Esophagus muscularis mucosa (tissue), 3 donors: ENCODE measurements at regions not wholly inside any gene's neighbourhood (a gene's known extent, or its start where the extent isn't known, plus 50 kb on each side); places are given as distances from the start of the nearest gene placed in this dataset.

ENCODE experiments used
- EP300 ChIP-seq: sonication (generic); formaldehyde crosslinking; IDR thresholded peaks from one replicate; pipeline ENCODE4 v1.6.1; 2017; ENCODE audit warnings: antibody characterized with exemption
- TF ChIP-seq, protein P1 (sequence below), 3 experiments: fragments of 200-600 bp in 2 of 3; fragments of 450-650 bp in 1 of 3; sonication (generic) in 2 of 3; IDR thresholded peaks; one replicate each; pipeline ENCODE4 v1.5.1; 2017 to 2019; ENCODE audit warnings: antibody characterized with exemption in 3 of 3, mild to moderate bottlenecking in 2 of 3, moderate library complexity in 1 of 3

DNA sequence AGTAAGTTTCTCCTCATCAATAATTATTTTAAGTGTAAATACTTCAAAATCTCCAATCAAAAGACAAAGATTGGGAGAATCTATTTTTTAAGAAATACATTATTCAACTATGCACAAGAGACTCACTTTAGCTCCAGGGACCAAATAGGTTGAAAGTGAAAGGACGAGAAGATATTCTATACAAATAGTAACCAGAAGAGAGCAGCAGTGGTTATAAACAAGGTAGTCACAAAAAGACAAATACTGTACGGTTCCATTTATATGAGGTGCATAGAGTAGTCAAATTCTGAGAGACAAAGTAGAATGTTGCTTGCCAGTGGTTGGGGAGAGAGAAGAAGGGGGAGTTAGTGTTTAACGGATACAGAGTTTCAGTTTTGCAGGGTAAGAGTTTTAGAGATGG, 69.8 kb downstream of the POU3F3 start:
- TF ChIP-seq, protein P1, sequence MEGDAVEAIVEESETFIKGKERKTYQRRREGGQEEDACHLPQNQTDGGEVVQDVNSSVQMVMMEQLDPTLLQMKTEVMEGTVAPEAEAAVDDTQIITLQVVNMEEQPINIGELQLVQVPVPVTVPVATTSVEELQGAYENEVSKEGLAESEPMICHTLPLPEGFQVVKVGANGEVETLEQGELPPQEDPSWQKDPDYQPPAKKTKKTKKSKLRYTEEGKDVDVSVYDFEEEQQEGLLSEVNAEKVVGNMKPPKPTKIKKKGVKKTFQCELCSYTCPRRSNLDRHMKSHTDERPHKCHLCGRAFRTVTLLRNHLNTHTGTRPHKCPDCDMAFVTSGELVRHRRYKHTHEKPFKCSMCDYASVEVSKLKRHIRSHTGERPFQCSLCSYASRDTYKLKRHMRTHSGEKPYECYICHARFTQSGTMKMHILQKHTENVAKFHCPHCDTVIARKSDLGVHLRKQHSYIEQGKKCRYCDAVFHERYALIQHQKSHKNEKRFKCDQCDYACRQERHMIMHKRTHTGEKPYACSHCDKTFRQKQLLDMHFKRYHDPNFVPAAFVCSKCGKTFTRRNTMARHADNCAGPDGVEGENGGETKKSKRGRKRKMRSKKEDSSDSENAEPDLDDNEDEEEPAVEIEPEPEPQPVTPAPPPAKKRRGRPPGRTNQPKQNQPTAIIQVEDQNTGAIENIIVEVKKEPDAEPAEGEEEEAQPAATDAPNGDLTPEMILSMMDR (IDR thresholded peaks at IDR 0.05), result no peak
- no peak for TF ChIP-seq EP300
